Skeletal muscle satellite cell (primary cell): ENCODE measurements at regions not wholly inside any gene's neighbourhood (a gene's known extent, or its start where the extent isn't known, plus 50 kb on each side); places are given as distances from the start of the nearest gene placed in this dataset.
"Not testable (repeated sequence)": the region's sequence is repeated elsewhere in the genome, so short reads cannot be mapped to it uniquely, and the experiment has no call there.

Experiments used
- H3K27me3 ChIP-seq: 2 replicates; pipeline ENCODE4 v1.7.0; 2013; ENCODE audit warnings: low read length; ENCODE audit not compliant: control insufficient read depth, insufficient read depth
- H3K36me3 ChIP-seq: 2 replicates; pipeline ENCODE4 v1.7.0; 2013; ENCODE audit warnings: mild to moderate bottlenecking, control low read depth, low read length; ENCODE audit not compliant: insufficient read depth
- H3K4me1 ChIP-seq: 2 replicates; pipeline ENCODE4 v1.7.0; 2013; ENCODE audit warnings: low read length; ENCODE audit not compliant: control insufficient read depth, insufficient read depth
- H3K4me2 ChIP-seq: 2 replicates; pipeline ENCODE4 v1.7.0; 2013; ENCODE audit warnings: mild to moderate bottlenecking, low read length
- H3K4me3 ChIP-seq: 2 replicates; pipeline ENCODE4 v1.7.0; 2013; ENCODE audit warnings: low read length
- H3K9ac ChIP-seq: 2 replicates; pipeline ENCODE4 v1.7.0; 2013; ENCODE audit warnings: mild to moderate bottlenecking, low read depth, low read length, moderate library complexity
- H3K9me3 ChIP-seq: replicated peaks from 2 replicates; pipeline ENCODE4 v1.7.0; 2013; ENCODE audit warnings: mild to moderate bottlenecking, control low read depth, low read length

DNA sequence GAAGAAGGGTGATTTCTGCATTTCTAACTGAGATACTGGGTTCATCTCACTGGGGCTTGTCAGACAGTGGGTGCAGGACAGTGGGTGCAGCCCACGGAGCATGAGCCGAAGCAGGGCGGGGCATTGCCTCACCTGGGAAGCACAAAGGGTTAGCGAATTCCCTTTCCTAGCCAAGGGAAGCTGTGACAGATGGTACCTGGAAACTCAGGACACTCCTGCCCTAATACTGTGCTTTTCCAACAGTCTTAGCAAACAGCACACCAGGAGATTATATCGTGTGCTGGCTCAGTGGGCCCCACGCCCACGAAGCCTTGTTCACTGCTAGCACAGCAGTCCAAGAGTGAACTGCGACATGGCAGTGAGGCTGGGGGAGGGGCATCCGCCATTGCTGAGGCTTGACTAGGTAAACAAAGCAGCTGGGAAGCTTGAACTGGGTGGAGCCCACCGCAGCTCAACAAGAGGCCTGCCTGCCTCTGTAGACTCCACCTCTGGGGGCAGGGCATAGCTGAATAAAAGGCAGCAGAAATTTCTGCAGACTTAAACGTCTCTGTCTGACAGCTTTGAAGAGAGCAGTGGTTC lies 1057.7 kb downstream of the HACE1 start:
- not testable (repeated sequence) for H3K9me3 ChIP-seq, H3K36me3 ChIP-seq, H3K4me3 ChIP-seq, H3K9ac ChIP-seq, H3K27me3 ChIP-seq, H3K4me1 ChIP-seq, H3K4me2 ChIP-seq

DNA sequence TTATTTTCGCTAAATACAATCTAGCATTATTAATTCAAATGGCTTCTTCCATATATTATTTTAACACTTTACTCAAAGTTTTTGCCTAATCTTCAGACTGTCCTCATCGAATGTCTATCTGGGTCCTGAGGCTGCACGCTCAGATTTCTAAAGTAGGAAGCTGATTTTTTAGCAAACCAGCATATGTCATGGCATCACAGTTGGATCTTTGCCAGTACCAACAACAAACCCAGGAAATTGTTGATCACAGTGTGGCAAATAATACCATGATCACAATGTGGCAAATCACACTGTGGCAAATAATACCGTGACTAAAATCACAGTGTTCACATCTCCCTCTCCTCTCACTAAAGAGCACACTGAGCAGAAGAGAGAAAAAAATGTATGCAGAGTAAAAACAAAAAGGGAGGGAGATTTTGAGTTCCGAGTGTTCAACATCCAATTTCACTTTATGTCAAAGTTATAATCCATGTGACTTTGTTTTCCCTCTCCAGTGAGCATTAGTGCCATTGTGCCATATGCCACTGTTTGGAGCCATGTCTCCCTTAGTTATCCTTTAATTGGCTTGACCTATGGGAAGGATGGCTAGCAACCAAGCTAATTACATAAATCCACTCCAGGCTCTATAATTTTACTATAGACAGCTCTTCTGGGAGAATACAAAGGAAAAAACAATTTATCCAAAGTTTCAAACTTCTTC lies 1059.6 kb downstream of the HACE1 start:
- H3K4me2 ChIP-seq, result no peak overlapping the region
- no peaks in the 10 kb centered on the region for H3K36me3 ChIP-seq
- H3K4me3 ChIP-seq, result no peak overlapping the region
- no peaks in the 10 kb centered on the region for H3K4me1 ChIP-seq
- no peak overlapping the region for H3K9ac ChIP-seq
- peaks cover 5% of the 10 kb centered on the region for H3K9me3 ChIP-seq
- no peaks in the 10 kb centered on the region for H3K27me3 ChIP-seq

DNA sequence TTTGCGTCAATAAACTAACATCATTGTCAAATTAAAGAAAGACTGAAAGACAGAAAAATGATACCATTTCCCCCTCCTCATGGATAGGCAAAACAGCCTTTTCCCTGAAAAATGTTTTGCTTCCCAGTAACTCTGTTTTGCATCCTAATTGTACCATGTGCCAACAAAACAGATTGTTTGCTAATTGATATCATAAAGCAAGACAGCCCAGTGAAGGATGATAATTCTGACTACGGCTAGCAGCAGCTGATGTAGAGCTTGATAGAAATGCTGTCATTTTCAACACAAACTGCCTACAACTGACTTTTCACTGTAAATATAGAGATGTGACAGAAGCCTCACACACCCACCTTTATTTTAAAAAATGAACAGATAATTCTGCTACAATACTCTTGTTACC lies 1061.6 kb downstream of the HACE1 start:
- no peak overlapping the region for H3K4me3 ChIP-seq
- no peaks in the 10 kb centered on the region for H3K4me1 ChIP-seq
- no peaks in the 10 kb centered on the region for H3K36me3 ChIP-seq
- H3K9ac ChIP-seq, result no peak overlapping the region
- H3K27me3 ChIP-seq, result no peaks in the 10 kb centered on the region
- no peak overlapping the region for H3K4me2 ChIP-seq
- peaks cover 5% of the 10 kb centered on the region for H3K9me3 ChIP-seq

DNA sequence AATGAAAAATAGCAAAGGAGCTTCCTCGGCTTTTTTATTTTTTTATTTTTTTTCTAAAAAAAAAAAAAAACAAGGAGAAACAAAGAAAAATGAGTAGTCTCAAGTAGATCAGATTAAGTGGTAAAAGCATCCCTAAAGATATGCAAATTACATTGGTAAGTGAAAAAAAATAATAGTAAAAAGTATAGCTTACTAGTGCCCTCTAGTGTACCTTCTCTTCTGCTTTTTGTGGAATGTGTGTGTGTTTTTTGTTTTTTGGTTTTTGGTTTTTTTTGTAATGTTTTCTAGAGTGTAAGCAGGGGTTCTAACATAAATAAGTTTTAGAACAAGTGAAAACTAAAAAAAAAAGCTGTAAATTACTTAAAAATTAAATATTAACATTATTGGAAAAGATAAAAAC lies 1062.0 kb downstream of the HACE1 start:
- no peaks in the 10 kb centered on the region for H3K27me3 ChIP-seq
- H3K36me3 ChIP-seq, result no peaks in the 10 kb centered on the region
- H3K4me3 ChIP-seq, result no peak overlapping the region
- peaks cover 5% of the 10 kb centered on the region for H3K9me3 ChIP-seq
- no peaks in the 10 kb centered on the region for H3K4me1 ChIP-seq
- H3K9ac ChIP-seq, result no peak overlapping the region
- no peak overlapping the region for H3K4me2 ChIP-seq

DNA sequence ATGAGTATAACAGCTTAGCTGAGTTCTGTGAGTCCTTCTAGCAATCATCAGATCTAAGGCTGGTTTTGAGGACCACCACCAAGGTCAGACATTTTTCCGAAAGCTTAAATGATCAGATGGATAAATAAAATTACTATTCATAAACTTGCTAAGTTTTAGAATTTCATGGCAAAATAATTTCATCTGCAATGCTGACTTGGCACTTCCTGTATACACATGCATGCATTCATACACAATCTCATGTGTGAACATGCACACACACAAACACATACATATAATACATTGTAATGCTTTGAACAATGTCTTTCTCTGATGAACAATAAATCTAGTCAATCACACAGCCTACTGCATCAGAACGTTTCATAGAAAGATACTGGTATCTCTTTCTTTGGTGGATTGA lies 1068.3 kb downstream of the HACE1 start:
- Histone ChIP-seq H3K4me2 (no peak overlapping the region), H3K4me1 (no peaks in the 10 kb centered on the region), H3K36me3 (no peaks in the 10 kb centered on the region), H3K4me3 (no peak overlapping the region), H3K9me3 (no peaks in the 10 kb centered on the region), H3K9ac (no peak overlapping the region), H3K27me3 (no peaks in the 10 kb centered on the region)

DNA sequence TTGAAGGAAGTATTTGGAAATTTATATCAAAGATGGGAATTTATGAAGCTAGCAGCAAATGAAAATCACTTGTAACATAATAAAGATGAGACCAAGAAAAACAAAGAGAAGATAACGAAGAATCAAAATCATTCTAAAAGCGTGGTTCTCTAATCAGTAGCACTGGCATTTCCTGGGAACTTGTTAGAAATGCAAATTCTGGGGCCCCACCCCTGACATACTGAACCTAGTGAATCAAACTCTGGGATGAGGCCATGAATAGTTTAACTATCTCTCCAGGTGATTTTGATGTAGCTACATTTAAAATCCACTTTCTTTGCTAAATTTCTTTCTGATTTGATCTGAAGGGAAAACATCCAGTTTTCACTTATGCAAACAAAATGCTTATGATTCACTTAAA lies 1075.6 kb downstream of the HACE1 start:
- Histone ChIP-seq H3K4me3 (no peak overlapping the region), H3K9me3 (peaks cover 6% of the 10 kb centered on the region), H3K36me3 (no peaks in the 10 kb centered on the region), H3K27me3 (no peaks in the 10 kb centered on the region), H3K9ac (no peak overlapping the region), H3K4me1 (no peaks in the 10 kb centered on the region), H3K4me2 (no peak overlapping the region)

DNA sequence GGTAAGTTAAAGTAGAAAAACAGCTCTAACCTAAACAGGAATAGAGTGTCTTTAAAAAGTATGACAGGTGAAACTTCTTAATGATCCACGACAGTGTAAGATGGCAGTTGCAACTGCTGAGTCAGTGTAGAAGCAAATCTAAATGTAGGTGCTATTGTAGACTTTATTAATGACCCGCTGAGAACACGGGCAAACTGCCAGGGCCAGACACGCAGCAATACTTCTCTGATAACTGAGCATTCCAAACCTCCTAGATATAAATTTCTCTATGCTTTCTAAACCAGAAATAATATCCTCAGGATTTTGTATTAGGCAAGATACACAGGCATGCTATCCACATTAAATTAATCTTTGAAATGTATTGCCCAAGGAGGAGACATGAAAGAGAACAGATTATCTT lies 1076.4 kb downstream of the HACE1 start:
- Histone ChIP-seq H3K4me2 (no peak overlapping the region), H3K9me3 (peaks cover 6% of the 10 kb centered on the region), H3K4me1 (no peaks in the 10 kb centered on the region), H3K9ac (no peak overlapping the region), H3K36me3 (no peaks in the 10 kb centered on the region), H3K4me3 (no peak overlapping the region), H3K27me3 (no peaks in the 10 kb centered on the region)

DNA sequence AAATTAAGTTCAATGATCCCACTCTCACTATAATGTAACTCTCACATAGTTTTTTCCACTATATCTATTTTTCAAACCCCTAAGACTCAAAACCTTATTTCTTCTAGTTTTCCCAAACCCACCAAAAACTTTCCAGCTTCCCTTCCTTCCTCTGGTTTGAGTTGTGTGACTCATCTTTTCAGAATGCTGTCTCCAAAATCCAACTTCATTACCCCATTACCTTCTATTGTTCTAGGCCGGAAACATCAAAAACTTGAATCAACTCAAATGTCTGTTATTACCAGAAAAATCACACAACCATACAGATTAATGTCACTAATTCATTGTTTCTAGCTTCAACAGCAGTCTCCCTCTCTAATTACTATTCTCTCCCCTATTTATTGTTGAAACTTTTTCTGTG lies 1090.3 kb downstream of the HACE1 start:
- no peak overlapping the region for H3K4me2 ChIP-seq
- no peaks in the 10 kb centered on the region for H3K27me3 ChIP-seq
- no peak overlapping the region for H3K4me3 ChIP-seq
- H3K9ac ChIP-seq, result no peak overlapping the region
- H3K9me3 ChIP-seq, result no peaks in the 10 kb centered on the region
- H3K36me3 ChIP-seq, result no peaks in the 10 kb centered on the region
- no peaks in the 10 kb centered on the region for H3K4me1 ChIP-seq

DNA sequence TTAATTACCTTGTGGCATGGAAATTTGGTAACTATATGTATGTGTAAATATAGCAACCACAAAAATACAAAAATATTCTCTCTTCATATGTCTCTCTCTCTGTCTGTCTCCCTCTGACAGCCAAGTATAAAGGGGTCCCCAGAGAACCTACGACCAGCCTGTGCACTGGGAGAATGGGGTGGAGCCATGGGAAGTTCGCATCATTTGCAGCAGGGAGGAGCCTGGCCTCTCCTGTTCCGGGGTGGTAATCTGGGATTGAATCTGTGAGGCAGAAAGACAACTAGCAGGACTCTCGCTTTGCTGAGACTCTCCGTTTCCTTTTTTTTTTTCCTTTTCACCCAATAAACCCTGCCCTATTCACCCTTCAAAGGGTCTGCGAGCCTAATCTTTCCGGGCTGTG lies 1109.1 kb downstream of the HACE1 start:
- Histone ChIP-seq H3K4me2 (no peak overlapping the region), H3K36me3 (no peaks in the 10 kb centered on the region), H3K9me3 (no peaks in the 10 kb centered on the region), H3K9ac (no peak overlapping the region), H3K4me1 (no peaks in the 10 kb centered on the region), H3K27me3 (no peaks in the 10 kb centered on the region), H3K4me3 (no peak overlapping the region)

DNA sequence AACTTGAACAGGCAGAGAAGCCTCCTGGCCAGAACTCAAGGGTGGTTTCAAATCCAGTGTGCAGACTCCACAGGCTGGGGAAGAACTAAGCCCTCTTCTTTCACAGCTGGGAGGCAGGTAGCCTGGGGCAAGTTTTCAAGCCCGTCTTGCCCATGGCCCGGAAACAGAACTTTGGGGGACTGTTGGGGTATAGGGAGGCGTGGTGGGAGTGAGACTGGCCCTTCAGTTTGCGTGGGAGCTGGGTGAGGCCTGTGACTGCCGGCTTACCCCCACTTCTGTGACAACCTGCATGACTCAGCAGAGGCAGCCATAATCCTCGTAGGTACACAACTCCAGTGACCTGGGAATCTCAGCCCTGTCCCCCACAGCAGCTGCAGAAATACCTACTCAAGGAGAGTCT lies 1125.7 kb downstream of the HACE1 start:
- Histone ChIP-seq H3K27me3 (no peaks in the 10 kb centered on the region), H3K36me3 (no peaks in the 10 kb centered on the region), H3K4me2 (no peak overlapping the region), H3K4me3 (no peak overlapping the region), H3K9ac (no peak overlapping the region), H3K4me1 (no peaks in the 10 kb centered on the region), H3K9me3 (no peaks in the 10 kb centered on the region)

DNA sequence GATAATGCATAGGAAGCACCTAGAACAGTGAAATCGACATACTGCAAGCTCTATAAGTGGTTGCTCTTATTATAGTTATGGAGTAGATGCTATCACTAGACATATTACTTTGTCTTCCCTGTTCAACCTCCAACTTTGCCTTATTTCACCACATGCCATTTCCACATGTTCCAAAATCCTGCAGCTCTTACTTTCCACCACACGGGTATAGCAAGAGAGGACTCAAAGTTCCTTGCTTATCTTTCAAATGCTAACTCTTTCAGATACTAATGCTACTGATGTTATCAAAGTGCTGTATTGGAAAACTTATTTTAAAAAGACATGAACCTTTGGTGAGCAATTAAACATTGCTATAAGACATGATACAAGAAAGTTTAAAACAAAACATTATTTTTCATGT lies 1130.1 kb downstream of the HACE1 start:
- Histone ChIP-seq H3K27me3 (no peaks in the 10 kb centered on the region), H3K4me3 (no peak overlapping the region), H3K36me3 (no peaks in the 10 kb centered on the region), H3K4me2 (no peak overlapping the region), H3K4me1 (no peaks in the 10 kb centered on the region), H3K9me3 (no peaks in the 10 kb centered on the region), H3K9ac (no peak overlapping the region)
